OCI-LY7 (cell line): ENCODE measurements at regions not wholly inside any gene's neighbourhood (a gene's known extent, or its start where the extent isn't known, plus 50 kb on each side); places are given as distances from the start of the nearest gene placed in this dataset.

Experiments used
- BruUV-seq: library from RNA; stranded (reverse); fragments of 400-500 nt; replicated peaks from 2 replicates; lab custom pipeline; 2021; lab: Mats Ljungman, UMichigan
- CTCF ChIA-PET: fragments of 300-600 bp; sonication (Branson Sonifier 250); formaldehyde crosslinking; loops from one replicate; lab custom pipeline; 2022; ENCODE audit warnings: antibody characterized with exemption; ENCODE audit not compliant: unreplicated experiment; lab: Charles Lee
- POLR2A ChIA-PET: fragments of 300-600 bp; sonication (Branson Sonifier 250); formaldehyde crosslinking; loops from one replicate; lab custom pipeline; 2022; ENCODE audit warnings: antibody characterized with exemption; lab: Charles Lee
- DNase-seq: peaks from one replicate; pipeline ENCODE4 v3.0.0-alpha.2; 2015; ENCODE audit warnings: low spot score
- H2AFZ ChIP-seq: fragments of 200-600 bp; sonication (generic), shearing (Covaris generic); 2 replicates; pipeline ENCODE4 v1.6.1; 2014; ENCODE audit warnings: mild to moderate bottlenecking, antibody characterized with exemption, low read length, moderate library complexity
- H3K27ac ChIP-seq: fragments of 200-600 bp; sonication (generic); 2 replicates; pipeline ENCODE4 v1.5.1; 2014; ENCODE audit warnings: mixed run types, low read depth, mild to moderate bottlenecking, moderate library complexity, low read length, inconsistent platforms; ENCODE audit not compliant: poor library complexity, severe bottlenecking
- H3K36me3 ChIP-seq: fragments of 200-600 bp; sonication (generic); 2 replicates; pipeline ENCODE4 v1.6.1; 2014; ENCODE audit warnings: mild to moderate bottlenecking, antibody characterized with exemption, low read length, moderate library complexity, mixed read lengths; ENCODE audit not compliant: insufficient read depth
- H3K4me1 ChIP-seq: fragments of 200-600 bp; sonication (generic); 2 replicates; pipeline ENCODE4 v1.5.1; 2014; ENCODE audit warnings: mild to moderate bottlenecking, low read length; ENCODE audit not compliant: insufficient read depth, poor library complexity, severe bottlenecking
- H3K4me2 ChIP-seq: fragments of 200-600 bp; sonication (generic); 2 replicates; pipeline ENCODE4 v1.6.1; 2014; ENCODE audit warnings: mild to moderate bottlenecking, low read length
- H3K4me3 ChIP-seq: fragments of 200-600 bp; sonication (generic); 2 replicates; pipeline ENCODE4 v1.5.1; 2014; ENCODE audit warnings: mild to moderate bottlenecking, low read depth, low read length; ENCODE audit not compliant: poor library complexity, severe bottlenecking
- H3K79me2 ChIP-seq: fragments of 200-600 bp; sonication (generic); 2 replicates; pipeline ENCODE4 v1.6.1; 2016; ENCODE audit warnings: low read depth, mild to moderate bottlenecking, low read length, moderate library complexity, mixed read lengths; ENCODE audit not compliant: insufficient read depth
- H3K9me2 ChIP-seq: fragments of 200-600 bp; sonication (generic); 2 replicates; pipeline ENCODE4 v1.6.1; 2016; ENCODE audit warnings: mild to moderate bottlenecking, low read length, mixed read lengths; ENCODE audit not compliant: insufficient read depth
- H3K9me3 ChIP-seq: fragments of 200-600 bp; sonication (generic); 2 replicates; pipeline ENCODE4 v1.6.1; 2014; ENCODE audit warnings: mild to moderate bottlenecking, mixed run types, low read length, mixed read lengths
- H4K20me1 ChIP-seq: fragments of 200-600 bp; sonication (generic); 2 replicates; pipeline ENCODE4 v1.6.1; 2014; ENCODE audit warnings: mild to moderate bottlenecking, antibody characterized with exemption, low read length, moderate library complexity, mixed read lengths; ENCODE audit not compliant: insufficient read depth
- EZH2phosphoT487 ChIP-seq: fragments of 200-600 bp; sonication (generic); IDR thresholded peaks from 2 replicates; pipeline ENCODE4 v1.6.1; 2018; ENCODE audit warnings: low read depth, borderline replicate concordance, mild to moderate bottlenecking, mixed run types, antibody characterized with exemption, low read length, moderate library complexity, mixed read lengths
- intact Hi-C: fragments of 100-400 bp; cut with micrococcal nuclease; formaldehyde crosslinking; loops from one replicate; pipeline ENCODE4 v1.10.0; 2022; ENCODE audit not compliant: unreplicated experiment
- TF ChIP-seq, protein P1 (sequence below): fragments of 200-600 bp; sonication (generic); conservative IDR thresholded peaks from 2 replicates; pipeline ENCODE4 v1.5.1; 2014; ENCODE audit warnings: mild to moderate bottlenecking, antibody characterized with exemption, low read length, moderate library complexity, mixed read lengths

- H3K4me1 ChIP-seq: no peaks in the 10 kb centered on the region
- DNase-seq: no peak
- TF ChIP-seq, protein P1, sequence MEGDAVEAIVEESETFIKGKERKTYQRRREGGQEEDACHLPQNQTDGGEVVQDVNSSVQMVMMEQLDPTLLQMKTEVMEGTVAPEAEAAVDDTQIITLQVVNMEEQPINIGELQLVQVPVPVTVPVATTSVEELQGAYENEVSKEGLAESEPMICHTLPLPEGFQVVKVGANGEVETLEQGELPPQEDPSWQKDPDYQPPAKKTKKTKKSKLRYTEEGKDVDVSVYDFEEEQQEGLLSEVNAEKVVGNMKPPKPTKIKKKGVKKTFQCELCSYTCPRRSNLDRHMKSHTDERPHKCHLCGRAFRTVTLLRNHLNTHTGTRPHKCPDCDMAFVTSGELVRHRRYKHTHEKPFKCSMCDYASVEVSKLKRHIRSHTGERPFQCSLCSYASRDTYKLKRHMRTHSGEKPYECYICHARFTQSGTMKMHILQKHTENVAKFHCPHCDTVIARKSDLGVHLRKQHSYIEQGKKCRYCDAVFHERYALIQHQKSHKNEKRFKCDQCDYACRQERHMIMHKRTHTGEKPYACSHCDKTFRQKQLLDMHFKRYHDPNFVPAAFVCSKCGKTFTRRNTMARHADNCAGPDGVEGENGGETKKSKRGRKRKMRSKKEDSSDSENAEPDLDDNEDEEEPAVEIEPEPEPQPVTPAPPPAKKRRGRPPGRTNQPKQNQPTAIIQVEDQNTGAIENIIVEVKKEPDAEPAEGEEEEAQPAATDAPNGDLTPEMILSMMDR: no peak
- TF ChIP-seq EZH2phosphoT487: no peak
- intact Hi-C loops: no loop called here
- no peaks in the 10 kb centered on the region for H3K36me3 ChIP-seq
- no peak overlapping the region for H2AFZ ChIP-seq
- no peaks in the 10 kb centered on the region for H3K79me2 ChIP-seq
- ChIA-PET CTCF (no interaction called here), POLR2A (no interaction called here)
- H4K20me1 ChIP-seq: no peaks in the 10 kb centered on the region
- no TSS peak for BruUV-seq
- no peak overlapping the region for H3K4me3 ChIP-seq
- H3K27ac ChIP-seq: no peak overlapping the region
- H3K9me3 ChIP-seq: no peaks in the 10 kb centered on the region
- no peak overlapping the region for H3K4me2 ChIP-seq
- H3K9me2 ChIP-seq: no peaks in the 10 kb centered on the region
These were observed 363.0 kb downstream of the FSIP2 start for GRCh38 chr2:186101616-186102015.

DNA sequence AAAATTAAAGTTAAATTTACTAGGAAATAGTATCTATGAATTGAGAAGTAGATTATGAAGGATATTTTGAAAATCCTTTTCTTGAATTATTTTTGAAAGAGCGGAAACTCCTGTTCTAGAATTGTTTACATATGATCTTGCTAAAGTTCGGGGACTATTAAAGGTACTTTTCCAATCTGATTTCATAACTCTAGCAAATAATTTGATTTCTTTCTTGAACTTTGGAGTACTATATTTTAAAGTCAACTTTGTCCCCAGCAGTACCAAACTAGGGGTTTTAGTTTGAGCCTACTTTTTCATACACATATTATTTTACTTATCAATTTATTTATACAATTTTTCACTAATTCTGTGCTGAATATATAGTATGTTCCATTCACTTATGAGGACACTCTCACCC, 364.7 kb downstream of the FSIP2 start:
- CTCF ChIA-PET: no interaction called here
- no TSS peak for BruUV-seq
- DNase-seq: no peak
- Histone ChIP-seq H3K4me2 (no peak overlapping the region), H3K4me3 (no peak overlapping the region), H4K20me1 (no peaks in the 10 kb centered on the region), H3K79me2 (no peaks in the 10 kb centered on the region), H3K27ac (no peak overlapping the region), H3K9me2 (no peaks in the 10 kb centered on the region), H2AFZ (no peak overlapping the region), H3K4me1 (no peaks in the 10 kb centered on the region), H3K36me3 (no peaks in the 10 kb centered on the region), H3K9me3 (no peaks in the 10 kb centered on the region)
- POLR2A ChIA-PET: no interaction called here
- intact Hi-C loops: no loop called here
- TF ChIP-seq EZH2phosphoT487: no peak
- TF ChIP-seq, protein P1: no peak

- ChIA-PET POLR2A (interaction anchor here (0.7 kb wide), 1 partner anchor 468 kb away, joined by 7 read pairs; no protein-coding TSS in a partner anchor), CTCF (no interaction called here)
- intact Hi-C loops: no loop called here
- Histone ChIP-seq H3K79me2 (no peaks in the 10 kb centered on the region), H3K9me2 (no peaks in the 10 kb centered on the region), H3K27ac (no peak overlapping the region), H4K20me1 (no peaks in the 10 kb centered on the region), H3K36me3 (no peaks in the 10 kb centered on the region), H3K9me3 (no peaks in the 10 kb centered on the region), H2AFZ (no peak overlapping the region), H3K4me1 (no peaks in the 10 kb centered on the region), H3K4me3 (no peak overlapping the region), H3K4me2 (no peak overlapping the region)
- no peak for TF ChIP-seq EZH2phosphoT487
- TF ChIP-seq, protein P1: no peak
- no peak for DNase-seq
- no TSS peak for BruUV-seq
These were observed 366.6 kb downstream of the FSIP2 start for GRCh38 chr2:186105016-186105724.
